Femur (tissue), 1 donor: ENCODE measurements at regions not wholly inside any gene's neighbourhood (a gene's known extent, or its start where the extent isn't known, plus 50 kb on each side); places are given as distances from the start of the nearest gene placed in this dataset.

Experiments
- DNase-seq: peaks from one replicate; pipeline ENCODE4 v3.0.0-alpha.2; 2017

GRCh38 chr1:184141361-184141880, 89.9 kb downstream of the TSEN15 start:
- DNase-seq = no peak

- DNase-seq = no peak
Measured at GRCh38 chr1:184143449-184143848, 91.9 kb downstream of the TSEN15 start.

GRCh38 chr1:184145083-184145482, 93.6 kb downstream of the TSEN15 start:
- no peak for DNase-seq

GRCh38 chr1:184146202-184146601, 94.7 kb downstream of the TSEN15 start:
- no peak for DNase-seq

- DNase-seq = no peak
Measured at GRCh38 chr1:184150776-184151531, 99.4 kb downstream of the TSEN15 start.

- DNase-seq = peak; percentile 73
Measured at GRCh38 chr1:184152434-184152898, 100.9 kb downstream of the TSEN15 start.

GRCh38 chr1:184152974-184153373, 101.4 kb downstream of the TSEN15 start:
- DNase-seq = no peak

- DNase-seq = no peak
Measured at GRCh38 chr1:184153731-184154130, 102.2 kb downstream of the TSEN15 start.

GRCh38 chr1:184156521-184157393, 105.2 kb downstream of the TSEN15 start:
- no peak for DNase-seq

GRCh38 chr1:184157394-184157742, 105.8 kb downstream of the TSEN15 start:
- no peak for DNase-seq

GRCh38 chr1:184158896-184159681, 107.6 kb downstream of the TSEN15 start:
- DNase-seq = no peak

GRCh38 chr1:184160236-184160635, 108.7 kb downstream of the TSEN15 start:
- DNase-seq = no peak

- DNase-seq = no peak
Measured at GRCh38 chr1:184161071-184161698, 109.7 kb downstream of the TSEN15 start.

- DNase-seq = no peak
Measured at GRCh38 chr1:184162281-184162680, 110.8 kb downstream of the TSEN15 start.

GRCh38 chr1:184163674-184164465, 112.3 kb downstream of the TSEN15 start:
- DNase-seq = no peak

GRCh38 chr1:184164536-184164935, 113.0 kb downstream of the TSEN15 start:
- DNase-seq = no peak

- DNase-seq = no peak
Measured at GRCh38 chr1:184166485-184166884, 115.0 kb downstream of the TSEN15 start.

GRCh38 chr1:184167352-184167751, 115.8 kb downstream of the TSEN15 start:
- no peak for DNase-seq

GRCh38 chr1:184170719-184171118, 119.2 kb downstream of the TSEN15 start:
- DNase-seq = no peak

GRCh38 chr1:184176058-184176457, 124.5 kb downstream of the TSEN15 start:
- no peak for DNase-seq

GRCh38 chr1:184181044-184181443, 129.5 kb downstream of the TSEN15 start:
- no peak for DNase-seq

GRCh38 chr1:184183919-184184318, 132.4 kb downstream of the TSEN15 start:
- DNase-seq = no peak
